Right atrium auricular region (tissue), 2 donors: ENCODE measurements at regions not wholly inside any gene's neighbourhood (a gene's known extent, or its start where the extent isn't known, plus 50 kb on each side); places are given as distances from the start of the nearest gene placed in this dataset.

Experiments
- DNase-seq: peaks from one replicate; pipeline ENCODE4 v3.0.0-alpha.2; 2019; ENCODE audit warnings: low spot score
- H3K27ac ChIP-seq, 2 donors: fragments of 200-600 bp; sonication (generic); 1 replicate in 1 of 2; 2 replicates in 1 of 2; pipeline ENCODE4 v1.5.1; 2016 to 2019
- H3K27me3 ChIP-seq, 2 donors: fragments of 200-600 bp; sonication (generic); one replicate each; pipeline versions ENCODE4 v1.5.1 to v1.6.0; 2017 to 2019
- H3K36me3 ChIP-seq: fragments of 200-600 bp; sonication (generic); one replicate; pipeline ENCODE4 v1.5.1; 2016
- H3K4me1 ChIP-seq, 2 donors: fragments of 200-600 bp; sonication (generic); one replicate each; pipeline versions ENCODE4 v1.5.1 to v1.6.0; 2017 to 2019
- H3K4me3 ChIP-seq, 2 donors: fragments of 200-600 bp; sonication (generic); 1 replicate in 1 of 2; 2 replicates in 1 of 2; pipeline ENCODE4 v1.5.1; 2017 to 2019; ENCODE audit warnings: mild to moderate bottlenecking in 1 of 2, moderate library complexity in 1 of 2
- H3K9me3 ChIP-seq, 2 donors: fragments of 200-600 bp; sonication (generic); one replicate each; pipeline ENCODE4 v1.5.1; 2019
- CTCF ChIP-seq, 2 donors: fragments of 200-600 bp; sonication (generic); IDR thresholded peaks; one replicate each; pipeline ENCODE4 v1.5.1; 2019; ENCODE audit warnings: antibody characterized with exemption in 2 of 2

GRCh38 chr11:115630214-115630613, 126.0 kb upstream of the CADM1 start:
- H3K27ac ChIP-seq, result no peak overlapping the region
- no peaks in the 10 kb centered on the region for H3K27me3 ChIP-seq
- TF ChIP-seq CTCF (IDR thresholded peaks at IDR 0.05), result no peak
- no peak for DNase-seq
- no peaks in the 10 kb centered on the region for H3K36me3 ChIP-seq
- H3K4me1 ChIP-seq, result no peaks in the 10 kb centered on the region
- H3K9me3 ChIP-seq, result no peaks in the 10 kb centered on the region
- no peak overlapping the region for H3K4me3 ChIP-seq

GRCh38 chr11:115629456-115630015, 125.3 kb upstream of the CADM1 start:
- Histone ChIP-seq H3K27ac (no peak overlapping the region), H3K4me1 (no peaks in the 10 kb centered on the region)
- no peak for TF ChIP-seq CTCF (IDR thresholded peaks at IDR 0.05)

GRCh38 chr11:115627666-115628460, 123.6 kb upstream of the CADM1 start:
- H3K27ac ChIP-seq, result no peak overlapping the region
- H3K4me3 ChIP-seq, result no peak overlapping the region
- H3K27me3 ChIP-seq, result no peaks in the 10 kb centered on the region
- no peak for TF ChIP-seq CTCF (IDR thresholded peaks at IDR 0.05)
- DNase-seq, result no peak
- no peaks in the 10 kb centered on the region for H3K9me3 ChIP-seq
- no peaks in the 10 kb centered on the region for H3K36me3 ChIP-seq
- peaks cover 0 to 7% of the 10 kb centered on the region in 2 donors for H3K4me1 ChIP-seq

More at GRCh38 chr11:115629456-115630015, 125.3 kb upstream of the CADM1 start:
- no peaks in the 10 kb centered on the region for H3K27me3 ChIP-seq
- H3K9me3 ChIP-seq, result no peaks in the 10 kb centered on the region
- H3K36me3 ChIP-seq, result no peaks in the 10 kb centered on the region
- DNase-seq, result no peak
- H3K4me3 ChIP-seq, result no peak overlapping the region

GRCh38 chr11:115627071-115627470, 122.9 kb upstream of the CADM1 start:
- H3K4me3 ChIP-seq, result no peak overlapping the region
- TF ChIP-seq CTCF (IDR thresholded peaks at IDR 0.05), result no peak
- no peak overlapping the region for H3K27ac ChIP-seq
- no peak for DNase-seq
- no peaks in the 10 kb centered on the region for H3K36me3 ChIP-seq
- no peaks in the 10 kb centered on the region for H3K9me3 ChIP-seq
- H3K27me3 ChIP-seq, result no peaks in the 10 kb centered on the region
- H3K4me1 ChIP-seq, result peaks cover 0 to 14% of the 10 kb centered on the region in 2 donors

- no peak overlapping the region for H3K27ac ChIP-seq
- TF ChIP-seq CTCF (IDR thresholded peaks at IDR 0.05), result no peak
- H3K4me3 ChIP-seq, result no peak overlapping the region
- H3K27me3 ChIP-seq, result no peaks in the 10 kb centered on the region
- no peaks in the 10 kb centered on the region for H3K9me3 ChIP-seq
- H3K36me3 ChIP-seq, result no peaks in the 10 kb centered on the region
- DNase-seq, result no peak
- peaks cover 0 to 14% of the 10 kb centered on the region in 2 donors for H3K4me1 ChIP-seq
Observed at GRCh38 chr11:115626414-115626813, 122.2 kb upstream of the CADM1 start.
